HUES6 (cell line): ENCODE measurements at regions not wholly inside any gene's neighbourhood (a gene's known extent, or its start where the extent isn't known, plus 50 kb on each side); places are given as distances from the start of the nearest gene placed in this dataset.

Experiments used
- H3K27ac ChIP-seq: 2 replicates; pipeline ENCODE4 v1.7.0; 2013; ENCODE audit warnings: low read depth, mild to moderate bottlenecking, low read length, inconsistent platforms
- H3K27me3 ChIP-seq: 2 replicates; pipeline ENCODE4 v1.6.1; 2013; ENCODE audit warnings: low read length; ENCODE audit not compliant: control insufficient read depth, insufficient read depth
- H3K36me3 ChIP-seq: 2 replicates; pipeline ENCODE4 v1.6.1; 2013; ENCODE audit warnings: low read length; ENCODE audit not compliant: control insufficient read depth, insufficient read depth
- H3K4me1 ChIP-seq: 2 replicates; pipeline ENCODE4 v1.6.1; 2013; ENCODE audit warnings: low read length; ENCODE audit not compliant: control insufficient read depth, insufficient read depth
- H3K4me3 ChIP-seq: 2 replicates; pipeline ENCODE4 v1.5.1; 2013; ENCODE audit warnings: low read depth, low read length
- H3K9ac ChIP-seq: one replicate; pipeline ENCODE4 v1.6.1; 2013; ENCODE audit warnings: mild to moderate bottlenecking, low read length
- H3K9me3 ChIP-seq: 2 replicates; pipeline ENCODE4 v1.6.1; 2013; ENCODE audit warnings: low read depth, low read length; ENCODE audit not compliant: control insufficient read depth, insufficient read depth

GRCh38 chr2:177124371-177124770, 88.2 kb upstream of the HNRNPA3 start:
- H3K27ac ChIP-seq: no peak overlapping the region
- H3K27me3 ChIP-seq: no peaks in the 10 kb centered on the region
- no peaks in the 10 kb centered on the region for H3K4me1 ChIP-seq
- H3K36me3 ChIP-seq: no peaks in the 10 kb centered on the region
- H3K4me3 ChIP-seq: no peak overlapping the region
- no peak overlapping the region for H3K9ac ChIP-seq
- no peaks in the 10 kb centered on the region for H3K9me3 ChIP-seq

- H3K4me3 ChIP-seq: no peak overlapping the region
- H3K36me3 ChIP-seq: no peaks in the 10 kb centered on the region
- H3K27me3 ChIP-seq: no peaks in the 10 kb centered on the region
- no peaks in the 10 kb centered on the region for H3K9me3 ChIP-seq
- H3K9ac ChIP-seq: no peak overlapping the region
- no peaks in the 10 kb centered on the region for H3K4me1 ChIP-seq
- no peak overlapping the region for H3K27ac ChIP-seq
Measured at GRCh38 chr2:177127821-177128220, 84.8 kb upstream of the HNRNPA3 start.

- no peaks in the 10 kb centered on the region for H3K4me1 ChIP-seq
- no peak overlapping the region for H3K27ac ChIP-seq
- H3K9ac ChIP-seq: no peak overlapping the region
- no peak overlapping the region for H3K4me3 ChIP-seq
- H3K27me3 ChIP-seq: no peaks in the 10 kb centered on the region
- no peaks in the 10 kb centered on the region for H3K36me3 ChIP-seq
- H3K9me3 ChIP-seq: no peaks in the 10 kb centered on the region
Measured at GRCh38 chr2:177129610-177130009, 83.0 kb upstream of the HNRNPA3 start.

GRCh38 chr2:177131858-177132257, 80.7 kb upstream of the HNRNPA3 start:
- Histone ChIP-seq H3K4me3 (no peak overlapping the region), H3K9me3 (no peaks in the 10 kb centered on the region), H3K27ac (no peak overlapping the region), H3K36me3 (no peaks in the 10 kb centered on the region), H3K4me1 (no peaks in the 10 kb centered on the region), H3K9ac (no peak overlapping the region), H3K27me3 (no peaks in the 10 kb centered on the region)

GRCh38 chr2:177138823-177139222, 73.8 kb upstream of the HNRNPA3 start:
- Histone ChIP-seq H3K9me3 (no peaks in the 10 kb centered on the region), H3K27me3 (no peaks in the 10 kb centered on the region), H3K9ac (no peak overlapping the region), H3K4me3 (no peak overlapping the region), H3K27ac (no peak overlapping the region), H3K36me3 (no peaks in the 10 kb centered on the region), H3K4me1 (no peaks in the 10 kb centered on the region)

- no peaks in the 10 kb centered on the region for H3K4me1 ChIP-seq
- no peaks in the 10 kb centered on the region for H3K27me3 ChIP-seq
- no peaks in the 10 kb centered on the region for H3K36me3 ChIP-seq
- H3K9me3 ChIP-seq: no peaks in the 10 kb centered on the region
- no peak overlapping the region for H3K9ac ChIP-seq
- no peak overlapping the region for H3K27ac ChIP-seq
- no peak overlapping the region for H3K4me3 ChIP-seq
Measured at GRCh38 chr2:177141866-177142265, 70.7 kb upstream of the HNRNPA3 start.

- Histone ChIP-seq H3K4me1 (0 out of 2 replicates have a peak, but pooled peaks cover 4% of the 10 kb centered on the region), H3K27ac (no peak overlapping the region), H3K9ac (no peak overlapping the region), H3K27me3 (peaks cover 9% of the 10 kb centered on the region), H3K36me3 (no peaks in the 10 kb centered on the region), H3K4me3 (no peak overlapping the region), H3K9me3 (no peaks in the 10 kb centered on the region)
Measured at GRCh38 chr2:177143444-177143843, 69.2 kb upstream of the HNRNPA3 start.

- Histone ChIP-seq H3K4me3 (no peak overlapping the region), H3K36me3 (no peaks in the 10 kb centered on the region), H3K4me1 (0 out of 2 replicates have a peak, but pooled peaks cover 4% of the 10 kb centered on the region), H3K27ac (no peak overlapping the region), H3K27me3 (peaks cover 14% of the 10 kb centered on the region), H3K9ac (no peak overlapping the region), H3K9me3 (no peaks in the 10 kb centered on the region)
Measured at GRCh38 chr2:177147093-177147694, 65.4 kb upstream of the HNRNPA3 start.

GRCh38 chr2:177147834-177148445, 64.7 kb upstream of the HNRNPA3 start:
- no peaks in the 10 kb centered on the region for H3K36me3 ChIP-seq

GRCh38 chr2:177148477-177149154, 64.0 kb upstream of the HNRNPA3 start:
- no peak overlapping the region for H3K27ac ChIP-seq
- 0 out of 2 replicates have a peak, but pooled peaks cover 4% of the 10 kb centered on the region for H3K4me1 ChIP-seq
- peak overlapping the region; percentile 63 for H3K4me3 ChIP-seq
- peaks cover 14% of the 10 kb centered on the region for H3K27me3 ChIP-seq
- no peaks in the 10 kb centered on the region for H3K9me3 ChIP-seq
- no peaks in the 10 kb centered on the region for H3K36me3 ChIP-seq
- H3K9ac ChIP-seq: peak overlapping the region; percentile 54

More at GRCh38 chr2:177147834-177148445, 64.7 kb upstream of the HNRNPA3 start:
- no peak overlapping the region for H3K9ac ChIP-seq
- H3K27ac ChIP-seq: no peak overlapping the region
- peak overlapping the region; percentile 63 for H3K4me3 ChIP-seq
- H3K27me3 ChIP-seq: peaks cover 14% of the 10 kb centered on the region
- 0 out of 2 replicates have a peak, but pooled peaks cover 4% of the 10 kb centered on the region for H3K4me1 ChIP-seq
- no peaks in the 10 kb centered on the region for H3K9me3 ChIP-seq

- no peak overlapping the region for H3K4me3 ChIP-seq
- peaks cover 14% of the 10 kb centered on the region for H3K27me3 ChIP-seq
- no peak overlapping the region for H3K9ac ChIP-seq
- no peaks in the 10 kb centered on the region for H3K9me3 ChIP-seq
- H3K4me1 ChIP-seq: 0 out of 2 replicates have a peak, but pooled peaks cover 4% of the 10 kb centered on the region
- no peak overlapping the region for H3K27ac ChIP-seq
- no peaks in the 10 kb centered on the region for H3K36me3 ChIP-seq
Measured at GRCh38 chr2:177149155-177149503, 63.5 kb upstream of the HNRNPA3 start.
